Muscle of leg (tissue), 3 donors: ENCODE measurements at regions not wholly inside any gene's neighbourhood (a gene's known extent, or its start where the extent isn't known, plus 50 kb on each side); places are given as distances from the start of the nearest gene placed in this dataset.

Experiments
- DNase-seq: peaks from one replicate; pipeline ENCODE4 v3.0.0; 2013
- H3K27ac ChIP-seq: one replicate; pipeline ENCODE4 v1.5.1; 2013; ENCODE audit warnings: mild to moderate bottlenecking, low read length, control low read depth
- H3K27me3 ChIP-seq: one replicate; pipeline ENCODE4 v1.6.1; 2013; ENCODE audit warnings: low read length; ENCODE audit not compliant: control insufficient read depth, insufficient read depth
- H3K36me3 ChIP-seq: one replicate; pipeline ENCODE4 v1.6.1; 2013; ENCODE audit warnings: low read length; ENCODE audit not compliant: control insufficient read depth, insufficient read depth
- H3K4me1 ChIP-seq: one replicate; pipeline ENCODE4 v1.6.1; 2013; ENCODE audit warnings: low read length; ENCODE audit not compliant: control insufficient read depth, insufficient read depth
- H3K4me3 ChIP-seq: one replicate; pipeline ENCODE4 v1.5.1; 2013; ENCODE audit warnings: low read length, control low read depth
- H3K9me3 ChIP-seq: replicated peaks from 2 replicates; pipeline ENCODE4 v1.6.1; 2013; ENCODE audit warnings: low read depth, low read length; ENCODE audit not compliant: control insufficient read depth
- WGBS: methylation state at CpG from one replicate; pipeline ENCODE4 v1.1.5; 2013; ENCODE audit warnings: missing lambda C conversion rate; ENCODE audit not compliant: insufficient coverage; 5-methylcytosine and 5-hydroxymethylcytosine counted together

GRCh38 chr5:99866740-99867139 is 668.4 kb upstream of the FAM174A start:
- Histone ChIP-seq H3K27me3 (no peaks in the 10 kb centered on the region), H3K4me3 (no peak overlapping the region), H3K9me3 (no peaks in the 10 kb centered on the region), H3K27ac (no peak overlapping the region), H3K4me1 (no peaks in the 10 kb centered on the region), H3K36me3 (no peaks in the 10 kb centered on the region)
- DNase-seq: no peak
- no CpG with 5 or more reads among the region's 2 CpGs for WGBS

GRCh38 chr5:99865159-99865558 is 670.0 kb upstream of the FAM174A start:
- Histone ChIP-seq H3K4me1 (no peaks in the 10 kb centered on the region), H3K9me3 (no peaks in the 10 kb centered on the region), H3K27me3 (no peaks in the 10 kb centered on the region), H3K4me3 (no peak overlapping the region), H3K36me3 (no peaks in the 10 kb centered on the region), H3K27ac (no peak overlapping the region)
- DNase-seq: no peak

- 91% methylated on average over 4 of the region's 4 CpGs for WGBS
- DNase-seq: no peak
Measured at GRCh38 chr5:99835791-99836190, 699.4 kb upstream of the FAM174A start.

GRCh38 chr5:99827136-99827535 is 708.0 kb upstream of the FAM174A start:
- no peak for DNase-seq
- H3K4me3 ChIP-seq: no peak overlapping the region
- H3K36me3 ChIP-seq: no peaks in the 10 kb centered on the region
- no peaks in the 10 kb centered on the region for H3K9me3 ChIP-seq
- no peaks in the 10 kb centered on the region for H3K27me3 ChIP-seq
- no peak overlapping the region for H3K27ac ChIP-seq
- H3K4me1 ChIP-seq: no peaks in the 10 kb centered on the region
- WGBS: 100% methylated on average over 1 of the region's 2 CpGs

More at GRCh38 chr5:99835791-99836190, 699.4 kb upstream of the FAM174A start:
- no peak overlapping the region for H3K27ac ChIP-seq
- no peaks in the 10 kb centered on the region for H3K27me3 ChIP-seq
- no peaks in the 10 kb centered on the region for H3K4me1 ChIP-seq
- no peaks in the 10 kb centered on the region for H3K36me3 ChIP-seq
- H3K9me3 ChIP-seq: no peaks in the 10 kb centered on the region
- no peak overlapping the region for H3K4me3 ChIP-seq

GRCh38 chr5:99817796-99818195 is 717.4 kb upstream of the FAM174A start:
- Histone ChIP-seq H3K27me3 (no peaks in the 10 kb centered on the region), H3K9me3 (no peaks in the 10 kb centered on the region), H3K4me3 (no peak overlapping the region), H3K4me1 (no peaks in the 10 kb centered on the region), H3K36me3 (no peaks in the 10 kb centered on the region), H3K27ac (no peak overlapping the region)
- WGBS: 94% methylated on average over 10 of the region's 17 CpGs
- DNase-seq: no peak

GRCh38 chr5:99814321-99815063 is 720.7 kb upstream of the FAM174A start:
- Histone ChIP-seq H3K27me3 (no peaks in the 10 kb centered on the region), H3K36me3 (no peaks in the 10 kb centered on the region), H3K27ac (no peak overlapping the region), H3K4me3 (no peak overlapping the region), H3K4me1 (no peaks in the 10 kb centered on the region), H3K9me3 (no peaks in the 10 kb centered on the region)
- peak; percentile 57 for DNase-seq
- 83% methylated on average over 1 of the region's 3 CpGs for WGBS

GRCh38 chr5:99808657-99809230 is 726.4 kb upstream of the FAM174A start:
- H3K27me3 ChIP-seq: no peaks in the 10 kb centered on the region
- H3K4me3 ChIP-seq: no peak overlapping the region
- H3K4me1 ChIP-seq: no peaks in the 10 kb centered on the region
- H3K36me3 ChIP-seq: no peaks in the 10 kb centered on the region
- no CpG with 5 or more reads among the region's 3 CpGs for WGBS
- no peak overlapping the region for H3K27ac ChIP-seq
- no peak for DNase-seq
- no peaks in the 10 kb centered on the region for H3K9me3 ChIP-seq

- Histone ChIP-seq H3K36me3 (no peaks in the 10 kb centered on the region), H3K27me3 (no peaks in the 10 kb centered on the region), H3K9me3 (no peaks in the 10 kb centered on the region), H3K4me3 (no peak overlapping the region), H3K27ac (no peak overlapping the region), H3K4me1 (no peaks in the 10 kb centered on the region)
- no peak for DNase-seq
Measured at GRCh38 chr5:99807346-99807745, 727.8 kb upstream of the FAM174A start.

- Histone ChIP-seq H3K9me3 (no peaks in the 10 kb centered on the region), H3K4me1 (no peaks in the 10 kb centered on the region), H3K27ac (no peak overlapping the region), H3K27me3 (no peaks in the 10 kb centered on the region), H3K36me3 (no peaks in the 10 kb centered on the region), H3K4me3 (no peak overlapping the region)
- peak; percentile 14 for DNase-seq
- no CpG with 5 or more reads among the region's 2 CpGs for WGBS
Measured at GRCh38 chr5:99795031-99795430, 740.1 kb upstream of the FAM174A start.

- Histone ChIP-seq H3K27ac (no peak overlapping the region), H3K27me3 (no peaks in the 10 kb centered on the region), H3K36me3 (no peaks in the 10 kb centered on the region), H3K4me1 (no peaks in the 10 kb centered on the region), H3K9me3 (no peaks in the 10 kb centered on the region), H3K4me3 (no peak overlapping the region)
- WGBS: no CpG with 5 or more reads among the region's 2 CpGs
- DNase-seq: no peak
Measured at GRCh38 chr5:99788482-99788881, 746.7 kb upstream of the FAM174A start.

- no peaks in the 10 kb centered on the region for H3K36me3 ChIP-seq
- no peaks in the 10 kb centered on the region for H3K4me1 ChIP-seq
- no peak overlapping the region for H3K4me3 ChIP-seq
- no peak for DNase-seq
- WGBS: 0% methylated on average over 1 of the region's 3 CpGs
- no peaks in the 10 kb centered on the region for H3K9me3 ChIP-seq
- H3K27me3 ChIP-seq: no peaks in the 10 kb centered on the region
- H3K27ac ChIP-seq: no peak overlapping the region
Measured at GRCh38 chr5:99775189-99775588, 760.0 kb upstream of the FAM174A start.
